SK-N-SH (cell line): ENCODE measurements at regions not wholly inside any gene's neighbourhood (a gene's known extent, or its start where the extent isn't known, plus 50 kb on each side); places are given as distances from the start of the nearest gene placed in this dataset.
A peak's percentile ranks its signal among the peaks of the same experiment; 100 is the strongest.

ENCODE experiments used
- CTCF ChIA-PET: fragments of 300-600, 350-600 bp; formaldehyde crosslinking; extraction: SDS; loops from one replicate; lab custom pipeline; 2021; lab: Yijun Ruan, JAX
- POLR2A ChIA-PET: fragments of 350-600 bp; sonication (Branson Sonifier 250); formaldehyde crosslinking; extraction: SDS; loops from one replicate; lab custom pipeline; 2020; ENCODE audit warnings: antibody characterized with exemption, inconsistent platforms; lab: Yijun Ruan, JAX
- DNase-seq: peaks from one replicate; pipeline ENCODE4 v3.0.0; 2012
- H2AFZ ChIP-seq: fragments of 200-600 bp; sonication (generic); 2 replicates; pipeline ENCODE4 v1.8.1; 2016; ENCODE audit warnings: antibody characterized with exemption, mild to moderate bottlenecking, low read depth
- H3F3A ChIP-seq: fragments of 200-600 bp; sonication (generic); replicated peaks from 2 replicates; pipeline ENCODE3; 2016; ENCODE audit warnings: antibody characterized with exemption, mild to moderate bottlenecking; ENCODE audit not compliant: insufficient read depth
- H3K27ac ChIP-seq, 2 experiments: fragments of 200-500 bp in 1 of 2; fragments of 200-600 bp in 1 of 2; sonication (Bioruptor generic) in 1 of 2; sonication (generic), shearing (Covaris generic) in 1 of 2; 2 replicates each; pipeline versions ENCODE4 v1.5.1 to v1.6.1; 2014 to 2016; ENCODE audit warnings: low read depth in 2 of 2, inconsistent platforms in 1 of 2, low read length in 1 of 2, mild to moderate bottlenecking in 1 of 2, mixed read lengths in 1 of 2
- H3K27me3 ChIP-seq: fragments of 200-600 bp; sonication (generic), shearing (Covaris generic); 2 replicates; pipeline ENCODE4 v1.6.1; 2016; ENCODE audit warnings: mixed run types; ENCODE audit not compliant: insufficient read depth
- H3K36me3 ChIP-seq, 2 experiments: fragments of 200-500 bp in 1 of 2; fragments of 200-600 bp in 1 of 2; sonication (Bioruptor generic) in 1 of 2; sonication (generic) in 1 of 2; replicated peaks in 1 of 2; 2 replicates each; pipeline versions ENCODE3 to v1.5.1; 2014 to 2016; ENCODE audit warnings: low read length in 1 of 2, mild to moderate bottlenecking in 1 of 2; ENCODE audit not compliant: insufficient read depth in 2 of 2, control insufficient read depth in 1 of 2
- H3K4me1 ChIP-seq, 2 experiments: fragments of 200-500 bp in 1 of 2; fragments of 200-600 bp in 1 of 2; sonication (Bioruptor generic) in 1 of 2; sonication (generic), shearing (Covaris generic) in 1 of 2; 2 replicates each; pipeline versions ENCODE4 v1.5.1 to v1.6.1; 2014 to 2016; ENCODE audit warnings: low read depth in 1 of 2, low read length in 1 of 2, mixed run types in 1 of 2; ENCODE audit not compliant: insufficient read depth in 2 of 2, control insufficient read depth in 1 of 2
- H3K4me2 ChIP-seq: fragments of 200-600 bp; sonication (generic), shearing (Covaris generic); 2 replicates; pipeline ENCODE4 v1.6.1; 2017; ENCODE audit warnings: mixed run types
- H3K4me3 ChIP-seq, 2 experiments: fragments of 200-500 bp in 1 of 2; fragments of 200-600 bp in 1 of 2; sonication (Bioruptor generic) in 1 of 2; sonication (generic), shearing (Covaris generic) in 1 of 2; 2 replicates each; pipeline versions ENCODE4 v1.5.1 to v1.8.1; 2014 to 2016; ENCODE audit warnings: low read depth in 2 of 2, inconsistent platforms in 1 of 2, low read length in 1 of 2, mild to moderate bottlenecking in 1 of 2, mixed read lengths in 1 of 2, moderate library complexity in 1 of 2
- H3K79me2 ChIP-seq: fragments of 200-600 bp; sonication (generic); 2 replicates; pipeline ENCODE4 v1.8.1; 2017; ENCODE audit warnings: mild to moderate bottlenecking; ENCODE audit not compliant: insufficient read depth
- H3K9ac ChIP-seq: fragments of 200-600 bp; sonication (generic); 2 replicates; pipeline ENCODE4 v1.6.1; 2017; ENCODE audit warnings: mixed run types
- H3K9me2 ChIP-seq: fragments of 200-600 bp; sonication (generic); 2 replicates; pipeline ENCODE4 v1.6.1; 2017; ENCODE audit warnings: mixed run types
- H3K9me3 ChIP-seq: fragments of 200-600 bp; sonication (generic); 2 replicates; pipeline ENCODE4 v1.6.1; 2017; ENCODE audit warnings: mixed run types, mild to moderate bottlenecking, moderate library complexity
- H4K20me1 ChIP-seq: fragments of 200-600 bp; sonication (generic); 2 replicates; pipeline ENCODE4 v1.6.1; 2017; ENCODE audit warnings: mild to moderate bottlenecking, mixed run types; ENCODE audit not compliant: insufficient read depth
- JUND ChIP-seq: IDR thresholded peaks from 2 replicates; pipeline ENCODE4 v1.4.0; 2012
- NFIC ChIP-seq: IDR thresholded peaks from 2 replicates; pipeline ENCODE4 v1.4.0; 2012; ENCODE audit warnings: borderline replicate concordance
- PBX3 ChIP-seq: IDR thresholded peaks from 2 replicates; pipeline ENCODE4; 2012
- POLR2AphosphoS5 ChIP-seq: IDR thresholded peaks from 2 replicates; pipeline ENCODE4 v1.6.1; 2012; ENCODE audit warnings: low read depth, low read length
- TAF1 ChIP-seq: IDR thresholded peaks from 2 replicates; pipeline ENCODE4 v1.6.1; 2012; ENCODE audit warnings: low read depth, mild to moderate bottlenecking, low read length, moderate library complexity, borderline replicate concordance
- TCF12 ChIP-seq: IDR thresholded peaks from 2 replicates; pipeline ENCODE4 v1.4.0; 2012
- WGBS: methylation state at CpG from one replicate; pipeline ENCODE4 v1.1.6; 2017; ENCODE audit warnings: low lambda C conversion rate; 5-methylcytosine and 5-hydroxymethylcytosine counted together
- TF ChIP-seq, protein P1 (sequence below): IDR thresholded peaks from 2 replicates; pipeline ENCODE4 v1.4.0; 2012; ENCODE audit warnings: low read depth, borderline replicate concordance

DNA sequence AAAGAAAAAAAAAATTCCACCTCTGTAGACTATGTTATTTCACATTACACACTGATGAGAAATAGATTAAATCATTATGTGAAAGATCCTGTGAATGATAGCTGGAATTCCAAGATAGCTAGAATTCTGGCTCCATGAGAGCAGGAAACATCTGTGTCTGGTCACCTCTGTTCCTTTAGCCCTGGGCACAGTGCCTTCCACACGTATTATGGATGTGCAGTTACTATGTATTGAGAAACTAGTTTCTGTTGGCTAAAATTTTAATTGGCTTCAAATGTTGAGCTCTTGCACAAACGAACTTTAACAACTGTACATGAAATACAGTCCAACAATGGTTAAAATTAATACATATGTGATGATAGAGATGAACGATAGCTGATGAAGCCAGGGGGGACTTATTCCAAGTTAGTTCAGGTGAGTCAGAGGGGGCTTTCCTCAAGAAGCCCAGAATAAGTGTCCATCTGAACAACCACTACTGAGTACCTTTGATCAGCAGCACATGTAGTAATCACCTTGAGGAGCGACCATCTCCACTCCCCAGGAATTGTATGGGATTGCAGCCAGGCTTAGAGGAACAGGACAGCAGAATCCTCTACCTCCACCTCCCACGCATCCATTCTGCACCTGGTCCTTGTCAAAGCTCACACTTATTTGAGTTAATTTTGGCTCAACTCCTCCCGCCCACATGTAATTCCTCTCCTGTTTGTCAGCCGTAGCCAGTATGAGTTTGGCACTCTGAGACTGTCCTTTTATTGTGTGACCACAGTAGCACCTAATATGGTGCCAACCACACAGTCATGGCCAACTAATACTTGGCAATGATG is 68.6 kb downstream of the NABP1 start:
- H3K79me2 ChIP-seq: no peaks in the 10 kb centered on the region
- no peaks in the 10 kb centered on the region for H3F3A ChIP-seq
- TF ChIP-seq TCF12: peak; percentile 17; the same call in 1 of the 2 replicates
- TF ChIP-seq NFIC: no peak
- TF ChIP-seq, all 33 proteins: peak for 1
- H3K4me1 ChIP-seq: no peaks in the 10 kb centered on the region
- H4K20me1 ChIP-seq: no peaks in the 10 kb centered on the region
- H3K36me3 ChIP-seq: no peaks in the 10 kb centered on the region
- 64% methylated on average over 7 of the region's 7 CpGs for WGBS
- CTCF ChIA-PET: interaction anchor here (0.9 to 1.2 kb wide), 2 partner anchors 111 to 416 kb away, joined by 3 read pairs; no protein-coding TSS in a partner anchor
- no peak overlapping the region for H2AFZ ChIP-seq
- no peaks in the 10 kb centered on the region for H3K9me2 ChIP-seq
- no peak overlapping the region for H3K4me3 ChIP-seq
- H3K9me3 ChIP-seq: no peaks in the 10 kb centered on the region
- POLR2A ChIA-PET: no interaction called here
- no peak overlapping the region for H3K4me2 ChIP-seq
- H3K27ac ChIP-seq: no peak overlapping the region
- no peak overlapping the region for H3K9ac ChIP-seq
- H3K27me3 ChIP-seq: no peaks in the 10 kb centered on the region
- no peak for DNase-seq

DNA sequence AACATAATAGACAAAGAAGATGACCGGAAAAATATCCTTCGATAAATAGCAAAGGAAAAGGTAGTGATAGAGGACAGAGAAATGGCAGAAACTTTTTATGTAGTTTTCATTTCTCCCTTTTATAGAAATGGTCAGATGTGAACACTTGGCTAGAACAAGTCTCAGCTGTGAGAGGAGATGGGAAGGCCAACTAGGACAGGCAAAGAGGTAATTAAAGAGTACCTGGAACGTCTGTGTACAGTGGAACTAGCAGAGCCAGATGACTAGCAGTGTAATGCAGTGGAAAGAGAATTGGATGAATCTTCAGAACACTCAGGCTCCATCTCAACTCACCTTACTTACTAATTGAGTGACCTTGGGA is 69.2 kb downstream of the NABP1 start:
- Histone ChIP-seq H3K9me2 (no peaks in the 10 kb centered on the region), H3K9me3 (no peaks in the 10 kb centered on the region), H3K27me3 (no peaks in the 10 kb centered on the region), H3K36me3 (no peaks in the 10 kb centered on the region), H3K4me1 (no peaks in the 10 kb centered on the region), H3F3A (no peaks in the 10 kb centered on the region), H3K27ac (no peak overlapping the region), H3K4me3 (no peak overlapping the region), H3K9ac (no peak overlapping the region), H3K79me2 (no peaks in the 10 kb centered on the region), H4K20me1 (no peaks in the 10 kb centered on the region), H3K4me2 (no peak overlapping the region), H2AFZ (no peak overlapping the region)
- no peak for DNase-seq
- 82% methylated on average over 3 of the region's 3 CpGs for WGBS
- CTCF ChIA-PET: interaction anchor here (0.9 kb wide), 1 partner anchor 112 kb away, joined by 3 read pairs; no protein-coding TSS in a partner anchor
- TF ChIP-seq TAF1 (no peak), POLR2AphosphoS5 (no peak)
- POLR2A ChIA-PET: no interaction called here

- Histone ChIP-seq H3K9me3 (no peaks in the 10 kb centered on the region), H3K4me2 (no peak overlapping the region), H3K9ac (no peak overlapping the region), H4K20me1 (no peaks in the 10 kb centered on the region), H3K4me1 (no peaks in the 10 kb centered on the region), H3K79me2 (no peaks in the 10 kb centered on the region), H3F3A (no peaks in the 10 kb centered on the region), H3K9me2 (no peaks in the 10 kb centered on the region), H2AFZ (no peak overlapping the region), H3K27ac (no peak overlapping the region), H3K36me3 (no peaks in the 10 kb centered on the region), H3K4me3 (no peak overlapping the region), H3K27me3 (no peaks in the 10 kb centered on the region)
- 60% methylated on average over 3 of the region's 3 CpGs for WGBS
- DNase-seq: no peak
- TF ChIP-seq JUND: 0 out of 2 replicates have a peak, but pooled peaks have one; percentile 6
- TF ChIP-seq, protein P1, sequence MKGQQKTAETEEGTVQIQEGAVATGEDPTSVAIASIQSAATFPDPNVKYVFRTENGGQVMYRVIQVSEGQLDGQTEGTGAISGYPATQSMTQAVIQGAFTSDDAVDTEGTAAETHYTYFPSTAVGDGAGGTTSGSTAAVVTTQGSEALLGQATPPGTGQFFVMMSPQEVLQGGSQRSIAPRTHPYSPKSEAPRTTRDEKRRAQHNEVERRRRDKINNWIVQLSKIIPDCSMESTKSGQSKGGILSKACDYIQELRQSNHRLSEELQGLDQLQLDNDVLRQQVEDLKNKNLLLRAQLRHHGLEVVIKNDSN: no peak
- TF ChIP-seq PBX3: 0 out of 2 replicates have a peak, but pooled peaks have one; percentile 10
- ChIA-PET CTCF (interaction anchor here (0.9 kb wide), 1 partner anchor 57 kb away, joined by 4 read pairs; no protein-coding TSS in a partner anchor), POLR2A (no interaction called here)
Observed at GRCh38 chr2:191748059-191748461, 70.1 kb downstream of the NABP1 start.
